ENCODE measurements at regions not wholly inside any gene's neighbourhood (a gene's known extent, or its start where the extent isn't known, plus 50 kb on each side); places are given as distances from the start of the nearest gene placed in this dataset.

- TF ChIP-seq CTCF (IDR thresholded peaks at IDR 0.05) (no peak), POLR2A (IDR thresholded peaks at IDR 0.05) (no peak)
Observed at GRCh38 chr5:161064781-161065180, 212.8 kb upstream of the ATP10B start.

Data from right lobe of liver (tissue), 4 donors.